Effector CD8-positive, alpha-beta T cell (primary cell): ENCODE measurements at regions not wholly inside any gene's neighbourhood (a gene's known extent, or its start where the extent isn't known, plus 50 kb on each side); places are given as distances from the start of the nearest gene placed in this dataset.

ENCODE experiments used
- DNase-seq: peaks from one replicate; lab custom pipeline; 2025; lab: John Stamatoyannopoulos, UW

DNA sequence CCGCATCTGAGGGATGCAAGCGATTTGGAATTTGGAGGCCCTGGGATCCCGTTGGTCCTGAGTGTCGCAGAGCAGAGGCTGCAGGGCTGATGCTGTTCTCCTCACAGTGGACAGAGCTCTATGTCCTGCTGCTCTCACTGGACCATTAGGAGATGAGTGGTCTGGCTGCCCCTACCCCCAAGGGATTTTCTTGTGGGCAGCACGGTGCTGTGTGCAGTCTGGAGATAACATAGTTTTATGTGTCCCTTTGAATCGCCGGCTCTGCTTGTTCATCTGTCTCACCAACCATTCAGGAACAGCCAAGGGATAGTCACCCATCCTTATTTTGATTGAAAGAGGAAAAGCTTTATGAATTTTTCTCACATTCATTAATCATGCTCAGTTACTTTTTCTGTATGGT, 49.9 kb downstream of the CHRM3 start:
- DNase-seq = no peak

DNA sequence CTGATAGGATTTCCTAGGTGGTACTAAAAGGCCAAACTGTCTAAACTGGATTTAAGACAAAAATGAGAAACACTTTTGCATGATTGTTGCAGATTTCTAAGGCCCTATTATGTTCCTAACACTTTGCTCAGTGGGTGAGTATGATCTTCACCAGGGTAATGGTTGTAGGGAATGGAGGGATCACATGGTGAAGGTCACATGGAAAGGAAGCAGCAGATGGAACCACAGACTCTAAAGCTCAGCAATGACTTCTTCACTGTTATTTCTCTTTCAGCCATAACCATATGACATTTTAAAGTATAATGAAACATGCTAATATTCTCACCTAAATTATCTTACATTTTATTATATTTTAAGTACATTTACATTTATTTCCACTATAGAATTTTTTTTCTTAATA, 51.5 kb downstream of the CHRM3 start:
- DNase-seq = no peak

- no peak for DNase-seq
Observed at GRCh38 chr1:239438891-239439290, 52.5 kb downstream of the CHRM3 start.

DNA sequence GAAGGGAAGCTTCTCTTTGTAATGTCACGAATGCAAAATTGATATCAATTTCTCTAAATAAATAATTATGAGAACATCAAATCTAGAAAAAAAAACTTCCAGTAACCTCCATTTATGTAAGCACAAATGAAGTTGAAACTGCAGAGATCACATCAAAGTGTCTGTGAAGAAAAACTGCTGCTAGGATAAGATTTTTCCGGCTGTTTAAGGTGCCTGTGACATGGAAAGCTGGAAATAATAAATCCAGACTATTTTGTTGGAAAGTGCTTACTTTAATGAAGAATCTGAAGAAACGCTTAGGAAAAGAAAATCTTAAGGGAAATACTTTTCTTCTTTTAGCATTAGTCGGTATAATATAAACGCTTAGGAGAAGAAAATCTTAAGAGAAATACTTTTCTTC, 57.0 kb downstream of the CHRM3 start:
- no peak for DNase-seq

- DNase-seq = no peak
Observed at GRCh38 chr1:239446611-239447010, 60.2 kb downstream of the CHRM3 start.

GRCh38 chr1:239448911-239449310, 62.5 kb downstream of the CHRM3 start:
- DNase-seq = no peak

DNA sequence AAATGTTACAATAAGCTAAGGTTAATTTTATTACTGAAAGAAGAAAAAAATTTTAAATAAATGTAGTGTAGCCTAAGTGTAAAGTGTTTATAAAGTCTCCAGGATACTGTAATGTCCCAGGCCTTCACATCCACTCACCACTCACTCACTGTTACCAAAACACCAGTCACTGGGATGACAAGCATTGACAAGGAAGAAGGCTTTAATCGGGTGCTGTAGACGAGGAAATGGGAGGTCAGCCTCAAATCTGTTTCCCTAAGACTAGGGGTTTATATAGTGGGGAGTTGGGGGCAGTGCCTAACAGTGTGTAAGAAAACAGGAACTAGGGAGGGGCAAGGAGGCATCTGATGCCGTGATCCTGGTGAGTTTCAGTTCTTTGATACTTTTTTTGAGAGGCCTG, 69.4 kb downstream of the CHRM3 start:
- DNase-seq = no peak

DNA sequence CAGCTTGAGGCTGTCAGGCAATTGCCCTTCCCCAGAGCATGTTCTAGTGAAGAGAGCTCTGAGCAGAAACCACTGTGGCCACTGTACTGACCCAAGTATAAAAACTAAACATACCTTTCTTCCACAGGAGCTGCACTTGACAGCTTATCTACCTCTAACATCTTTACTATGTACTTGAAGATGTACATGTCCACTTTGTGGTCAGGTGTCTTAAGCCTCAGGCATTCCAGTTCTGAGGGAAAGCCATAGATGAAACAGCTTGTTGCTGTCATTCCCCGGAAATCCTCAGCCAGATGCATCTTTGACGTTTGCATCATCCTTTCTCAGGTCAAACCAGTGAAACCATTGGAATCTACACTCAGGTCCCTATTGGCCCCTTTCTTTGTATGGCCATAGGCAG, 70.4 kb downstream of the CHRM3 start:
- no peak for DNase-seq

DNA sequence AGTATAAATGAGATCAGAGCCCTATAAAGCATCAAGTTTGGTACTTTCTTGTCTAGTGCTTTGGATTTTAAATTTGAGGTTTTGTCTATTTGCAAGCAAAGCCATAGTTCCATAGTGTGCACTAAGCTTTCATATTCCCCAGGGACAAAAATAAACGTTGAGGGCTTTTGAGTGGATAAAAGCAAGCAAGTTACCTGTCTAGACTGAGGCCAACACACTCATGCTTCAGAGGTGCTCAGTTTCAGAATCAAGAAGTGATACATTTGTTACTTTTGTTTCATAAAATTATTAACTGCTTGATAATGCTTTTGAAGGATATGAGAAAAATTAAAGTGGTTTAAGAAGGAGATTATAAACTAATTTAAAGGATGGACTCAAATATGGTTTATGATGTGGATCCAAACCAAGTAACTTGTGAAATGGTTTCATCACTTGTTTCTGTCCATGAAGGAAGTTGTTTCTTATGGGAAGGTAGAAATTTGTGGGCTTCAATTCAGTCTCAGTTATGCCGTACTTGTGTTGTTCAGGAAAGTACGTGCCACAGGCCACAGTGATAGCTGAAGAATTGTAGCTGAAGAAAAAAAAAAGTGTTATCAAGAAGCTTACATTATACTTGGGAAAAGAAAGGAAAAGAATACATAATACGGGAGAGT, 71.2 kb downstream of the CHRM3 start:
- DNase-seq = no peak

DNA sequence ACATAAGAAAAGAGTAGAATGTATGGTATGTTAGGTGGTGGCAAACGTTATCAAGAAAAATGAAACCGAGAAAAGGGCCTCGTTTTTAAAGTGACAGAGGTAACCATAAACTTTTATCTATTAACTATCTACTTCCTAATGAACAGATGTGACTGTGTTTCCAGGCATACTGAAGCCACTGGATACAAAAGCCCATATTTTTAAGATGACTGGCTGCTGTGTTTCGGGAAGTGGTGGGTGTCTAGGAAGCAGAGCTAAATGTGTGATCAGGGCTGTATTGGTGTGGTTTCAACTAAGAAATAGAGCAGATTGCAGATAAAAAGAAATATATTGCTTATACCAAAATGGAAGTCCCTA, 71.8 kb downstream of the CHRM3 start:
- no peak for DNase-seq

DNA sequence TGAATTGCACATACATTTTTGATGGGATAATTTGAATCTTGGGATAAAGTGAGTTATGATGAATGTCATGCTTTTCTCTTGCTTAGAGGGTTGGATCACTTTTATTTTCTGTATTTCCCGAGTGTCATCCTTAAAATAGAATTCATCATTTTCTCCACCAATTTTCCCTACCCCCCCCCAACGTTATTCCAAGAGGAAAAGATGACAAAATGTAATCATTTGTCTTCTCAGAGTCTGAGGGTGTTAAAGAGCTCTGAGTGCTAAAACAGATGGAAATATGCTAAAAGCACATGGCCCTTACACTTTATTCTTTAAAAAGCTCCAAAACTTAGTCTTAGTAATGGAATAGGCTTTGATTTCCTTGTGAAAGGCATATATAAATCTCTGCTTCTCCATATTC, 81.4 kb downstream of the CHRM3 start:
- no peak for DNase-seq

DNA sequence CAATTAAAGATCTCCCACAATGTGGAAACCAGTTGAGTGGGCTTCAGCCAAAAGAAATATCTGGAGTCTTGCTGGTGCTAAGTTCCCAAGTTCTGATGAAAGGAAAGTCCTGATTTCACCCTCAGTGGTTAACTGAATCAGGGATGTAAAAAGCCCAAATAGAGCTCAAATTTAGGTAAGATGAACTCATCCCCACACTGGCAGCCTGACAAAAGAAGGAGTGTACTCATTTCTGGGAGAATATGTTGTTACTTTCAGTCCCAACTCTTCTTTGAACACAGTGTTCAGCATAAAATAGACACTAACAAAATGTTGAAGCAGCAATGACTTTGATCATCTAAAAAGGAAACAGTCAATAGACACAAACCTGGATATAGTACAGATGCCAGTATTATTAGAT, 91.7 kb downstream of the CHRM3 start:
- no peak for DNase-seq

DNA sequence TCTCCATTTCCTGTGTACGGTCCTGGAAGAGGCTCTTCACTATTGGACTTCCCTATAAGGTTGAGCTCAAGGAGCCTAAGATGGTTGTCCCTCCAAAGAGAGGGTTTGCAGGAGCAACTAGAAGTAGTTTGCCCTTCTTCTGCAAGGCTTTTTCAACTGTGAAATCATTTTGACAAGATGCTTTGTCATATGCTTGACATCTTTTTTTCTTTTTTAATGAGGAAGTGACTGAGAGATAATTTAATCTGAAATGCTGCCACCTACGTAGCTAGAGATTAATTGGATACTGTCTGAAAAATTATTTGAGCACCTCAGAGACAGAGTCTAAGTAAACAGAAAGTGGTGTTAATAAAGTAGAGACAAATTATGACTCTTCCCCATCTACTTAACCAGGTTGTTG, 97.0 kb downstream of the CHRM3 start:
- DNase-seq = no peak

- no peak for DNase-seq
Observed at GRCh38 chr1:239493811-239494414, 107.5 kb downstream of the CHRM3 start.

DNA sequence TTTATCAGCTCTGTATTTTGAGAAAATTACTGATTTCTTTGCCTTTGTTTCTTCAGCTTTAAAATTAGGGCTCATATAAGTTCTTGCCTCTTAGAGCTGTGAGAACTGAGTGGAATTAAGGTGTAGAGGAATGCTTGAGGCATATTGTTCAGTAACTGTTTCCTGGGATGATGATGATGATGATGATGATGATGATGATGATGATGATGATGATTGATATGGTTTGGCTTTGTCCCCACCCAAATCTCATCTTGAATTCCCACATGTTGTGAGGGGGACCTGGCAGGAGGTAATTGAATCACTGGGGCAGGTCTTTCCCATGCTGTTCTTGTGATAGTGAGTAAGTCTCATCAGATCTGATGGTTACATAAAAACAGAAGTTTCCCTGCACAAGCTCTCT, 118.7 kb downstream of the CHRM3 start:
- no peak for DNase-seq

DNA sequence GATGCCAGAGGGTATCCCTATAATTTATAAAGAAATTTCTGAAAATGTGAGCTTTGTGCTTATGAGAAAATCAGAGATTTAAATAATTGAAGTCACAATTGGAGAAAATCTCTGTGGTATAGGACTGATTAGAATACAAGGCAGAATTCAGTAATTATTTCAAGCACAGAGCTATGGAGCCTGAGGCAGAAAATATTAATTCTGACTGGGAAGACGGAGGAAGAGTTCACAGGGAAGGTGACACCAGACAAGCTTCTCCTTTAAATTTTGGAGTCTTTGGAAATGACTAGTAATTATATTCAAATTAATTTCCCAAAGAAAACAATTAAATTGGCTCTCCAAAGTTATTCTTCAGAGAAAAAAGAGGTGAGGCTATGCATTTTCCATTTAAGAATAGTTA, 121.5 kb downstream of the CHRM3 start:
- no peak for DNase-seq

DNA sequence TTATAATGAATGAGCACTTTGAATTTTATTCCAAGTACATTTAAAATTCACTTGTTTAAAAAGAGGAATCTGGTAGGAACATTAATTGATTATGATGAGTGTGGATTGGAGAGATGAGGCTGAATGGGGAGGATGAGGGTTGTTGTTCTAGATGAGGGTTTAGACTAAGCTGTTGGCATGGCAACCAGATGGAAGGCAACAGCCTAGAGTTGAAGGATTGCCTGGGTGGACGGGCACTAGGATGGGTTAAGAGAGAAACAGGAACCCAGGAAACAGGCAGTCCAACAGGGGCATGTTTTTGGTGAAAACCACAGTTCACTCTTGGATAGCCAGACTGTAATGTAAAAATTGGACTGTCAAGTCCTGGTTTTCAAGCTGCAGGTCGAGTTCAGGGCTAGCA, 125.5 kb downstream of the CHRM3 start:
- DNase-seq = no peak

GRCh38 chr1:239516579-239516978, 130.2 kb downstream of the CHRM3 start:
- DNase-seq = no peak

- no peak for DNase-seq
Observed at GRCh38 chr1:239526391-239526790, 140.0 kb downstream of the CHRM3 start.

DNA sequence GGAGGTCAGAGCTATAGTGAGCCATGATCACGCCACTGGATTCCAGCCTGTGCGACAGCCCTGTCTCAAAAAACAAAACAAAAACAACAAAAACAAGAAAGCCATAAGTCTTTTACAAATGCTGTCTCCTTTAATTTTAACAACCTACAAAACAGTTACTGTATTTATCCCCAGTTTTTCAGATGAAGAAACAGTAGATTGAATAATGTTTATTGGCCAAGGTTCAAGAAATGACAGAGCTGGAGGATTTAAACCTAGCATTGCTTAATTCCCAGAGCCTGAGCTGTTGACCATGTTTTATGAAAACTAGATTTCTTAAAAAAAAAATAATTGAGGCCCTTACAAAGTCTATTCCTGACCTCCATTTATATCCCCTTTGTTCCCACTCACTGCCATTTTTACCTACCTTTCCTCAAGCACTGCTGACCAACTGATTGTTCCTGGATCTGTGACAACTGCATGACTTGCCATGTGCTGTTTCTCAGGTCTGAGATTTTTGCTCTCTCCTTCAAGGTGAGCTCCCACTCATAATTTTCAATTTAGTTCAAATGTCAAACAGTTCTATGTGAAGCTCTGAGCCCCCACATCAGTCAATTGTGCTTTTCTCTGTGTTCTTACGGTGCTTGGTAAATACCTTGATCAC, 140.8 kb downstream of the CHRM3 start:
- no peak for DNase-seq

- no peak for DNase-seq
Observed at GRCh38 chr1:239536165-239536849, 149.9 kb downstream of the CHRM3 start.

DNA sequence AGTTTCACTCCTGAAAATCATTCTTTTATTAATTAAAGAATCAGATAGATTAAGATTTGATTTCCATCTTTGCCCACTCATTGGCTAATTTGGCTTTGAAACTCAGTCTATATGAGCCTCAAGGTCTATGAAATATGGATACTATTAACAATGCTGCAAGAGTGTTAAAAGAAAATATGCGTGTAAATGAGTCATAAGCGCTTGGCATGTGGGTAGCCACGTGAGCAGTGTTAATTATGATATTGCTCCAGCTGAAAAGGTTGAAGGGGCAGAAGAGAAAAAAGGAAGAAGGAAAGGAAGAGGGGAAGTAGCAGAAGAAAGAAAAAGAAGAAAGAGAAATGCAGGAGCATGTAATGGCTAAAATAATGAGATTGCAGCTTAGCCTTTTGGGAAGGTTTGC, 151.4 kb downstream of the CHRM3 start:
- DNase-seq = no peak
